RPMI7951 (cell line): ENCODE measurements at regions not wholly inside any gene's neighbourhood (a gene's known extent, or its start where the extent isn't known, plus 50 kb on each side); places are given as distances from the start of the nearest gene placed in this dataset.

Experiments
- DNase-seq: peaks from one replicate; pipeline ENCODE4 v3.0.0-alpha.2; 2012; ENCODE audit warnings: low read depth

- no peak for DNase-seq
Observed at GRCh38 chr12:89256060-89256459, 96.2 kb downstream of the DUSP6 start.

GRCh38 chr12:89253488-89253887 is 98.8 kb downstream of the DUSP6 start:
- DNase-seq, result no peak

GRCh38 chr12:89252284-89252683 is 100.0 kb downstream of the DUSP6 start:
- no peak for DNase-seq

- no peak for DNase-seq
Observed at GRCh38 chr12:89251342-89252271, 100.7 kb downstream of the DUSP6 start.

DNA sequence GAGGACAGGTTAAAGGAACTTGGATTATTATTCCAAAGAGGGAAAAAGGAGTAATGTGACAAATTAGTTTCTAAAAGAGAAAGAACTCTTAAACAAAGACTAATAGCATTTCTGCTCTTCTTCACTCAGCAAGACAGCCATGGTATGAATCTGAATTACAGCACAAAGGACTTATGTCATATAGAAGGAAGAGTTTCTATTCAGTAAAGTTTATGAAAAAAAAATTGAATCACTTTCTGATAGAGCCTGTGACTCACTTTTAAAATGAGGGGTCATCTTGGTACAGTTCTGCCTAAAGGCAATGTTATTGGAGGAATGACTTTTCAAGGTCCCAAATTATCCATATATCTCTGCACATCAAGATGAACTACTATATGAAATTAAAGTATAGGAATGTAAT is 101.7 kb downstream of the DUSP6 start:
- no peak for DNase-seq

- no peak for DNase-seq
Observed at GRCh38 chr12:89250213-89250612, 102.1 kb downstream of the DUSP6 start.

GRCh38 chr12:89247967-89248366 is 104.3 kb downstream of the DUSP6 start:
- DNase-seq, result peak; percentile 35

DNA sequence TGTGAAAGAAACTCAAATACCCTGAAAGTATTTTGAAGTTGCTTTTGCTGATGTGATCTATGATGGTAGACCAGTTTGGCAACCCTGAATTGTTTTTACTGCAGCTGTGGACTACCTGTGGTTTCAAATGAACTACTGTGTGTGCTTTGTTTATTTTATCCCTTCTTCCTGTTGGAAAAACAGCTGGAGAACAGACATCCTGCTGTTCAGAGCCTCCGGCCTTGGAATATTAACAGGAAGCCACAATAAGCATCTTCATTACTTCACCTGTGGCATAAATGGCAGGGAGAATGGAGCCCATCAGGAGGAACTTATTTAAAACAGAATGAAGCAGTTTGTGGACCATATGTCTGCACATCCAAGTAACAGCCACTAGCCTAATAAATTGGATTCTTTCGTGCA is 104.8 kb downstream of the DUSP6 start:
- DNase-seq, result peak; percentile 65

- no peak for DNase-seq
Observed at GRCh38 chr12:89245090-89245489, 107.2 kb downstream of the DUSP6 start.

DNA sequence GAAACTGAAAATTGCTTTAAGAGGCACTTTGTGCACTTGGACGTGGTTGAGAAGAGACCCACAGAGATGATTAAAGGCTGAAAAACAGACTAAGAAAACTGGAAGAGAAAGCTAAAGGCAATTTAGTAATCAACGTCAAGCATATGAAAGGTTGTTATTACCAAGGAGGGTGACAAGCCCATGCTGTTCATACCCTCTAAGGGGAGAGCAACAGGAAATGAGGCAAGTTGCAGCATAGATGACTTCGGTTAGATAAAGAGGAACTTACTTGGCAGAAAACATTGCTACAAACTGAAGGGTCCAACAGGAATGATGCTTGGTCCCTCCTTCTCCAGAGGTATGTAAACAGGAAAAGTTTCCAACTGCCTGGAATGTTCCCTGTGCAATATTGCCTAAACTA is 107.8 kb downstream of the DUSP6 start:
- DNase-seq, result no peak

DNA sequence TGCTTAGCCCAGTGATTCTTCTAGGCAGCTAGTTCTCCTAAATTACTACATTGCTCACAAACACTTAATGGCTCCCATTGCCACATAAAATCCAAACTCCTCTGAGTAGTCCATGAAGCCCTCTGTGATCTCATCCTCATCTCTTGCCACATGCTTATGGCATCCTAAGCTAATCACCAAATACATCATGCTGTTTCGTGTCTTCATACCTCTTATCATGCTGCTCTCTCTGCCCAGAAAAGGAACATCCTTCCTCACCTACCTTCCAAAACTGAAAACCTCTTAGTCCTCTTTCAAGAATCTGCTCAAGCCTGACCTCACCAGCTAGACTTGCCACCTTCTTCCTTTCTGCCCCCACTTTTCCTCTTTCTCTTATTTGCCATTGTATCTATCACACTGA is 108.5 kb downstream of the DUSP6 start:
- no peak for DNase-seq

DNA sequence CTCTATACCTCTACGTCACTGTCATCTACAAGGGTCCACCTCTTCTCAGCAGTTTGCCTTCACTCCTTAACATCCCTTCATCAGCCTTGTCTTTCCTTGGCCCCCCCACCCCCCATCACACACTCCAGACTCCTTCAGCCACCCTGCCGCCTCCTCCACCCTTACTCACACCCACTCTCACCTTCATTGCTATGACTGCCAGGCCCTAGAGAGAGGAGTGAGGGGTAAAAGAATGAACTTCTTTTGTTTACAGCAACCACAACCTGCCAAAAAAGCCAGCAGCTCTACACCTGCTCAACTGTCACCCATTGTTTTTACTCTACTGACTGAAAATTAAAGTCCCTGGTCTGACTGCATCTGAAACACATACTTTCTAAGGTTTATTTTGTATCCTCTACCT is 112.8 kb downstream of the DUSP6 start:
- no peak for DNase-seq

GRCh38 chr12:89238593-89238992 is 113.7 kb downstream of the DUSP6 start:
- DNase-seq, result no peak

GRCh38 chr12:89237763-89238162 is 114.5 kb downstream of the DUSP6 start:
- no peak for DNase-seq

GRCh38 chr12:89236748-89237383 is 115.4 kb downstream of the DUSP6 start:
- DNase-seq, result no peak

- peak; percentile 29 for DNase-seq
Observed at GRCh38 chr12:89236237-89236636, 116.1 kb downstream of the DUSP6 start.

DNA sequence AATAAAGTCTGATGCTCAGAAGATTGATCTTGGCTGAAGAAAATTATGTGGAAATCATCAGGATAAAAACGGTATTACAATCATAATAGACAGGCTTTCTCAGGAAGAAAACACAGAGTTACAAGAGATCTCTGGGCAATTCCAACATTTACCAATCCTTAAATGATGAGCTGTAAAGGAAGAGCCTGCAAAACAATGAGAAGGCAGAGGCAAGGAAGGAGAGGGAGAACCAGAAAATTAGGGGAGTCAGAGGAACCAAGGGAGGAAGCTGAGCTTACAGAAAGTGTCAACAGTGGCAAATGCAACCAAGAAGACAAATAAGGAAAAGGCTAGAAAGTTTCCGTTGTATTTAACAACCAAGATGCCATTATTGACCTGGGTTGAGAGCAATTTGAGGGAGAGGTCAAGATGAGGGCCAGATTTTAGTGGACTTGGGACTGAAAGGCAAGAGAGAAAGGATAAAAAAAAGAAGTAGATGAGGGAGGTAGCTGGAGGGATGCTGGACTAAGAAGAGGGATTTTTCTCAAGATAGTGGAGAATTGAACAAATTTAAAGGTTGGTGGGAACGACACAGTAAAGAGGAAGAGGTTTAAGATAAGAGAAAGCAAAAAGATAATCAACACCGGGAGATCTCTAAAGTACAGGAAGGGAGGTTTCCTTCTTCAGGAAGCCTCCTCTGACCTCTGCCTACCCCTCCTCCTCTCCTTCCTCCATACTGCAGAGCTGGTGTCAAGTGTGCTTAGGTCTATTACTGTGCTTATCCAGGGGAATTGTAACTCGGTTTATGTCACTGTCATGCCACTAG is 116.9 kb downstream of the DUSP6 start:
- no peak for DNase-seq

DNA sequence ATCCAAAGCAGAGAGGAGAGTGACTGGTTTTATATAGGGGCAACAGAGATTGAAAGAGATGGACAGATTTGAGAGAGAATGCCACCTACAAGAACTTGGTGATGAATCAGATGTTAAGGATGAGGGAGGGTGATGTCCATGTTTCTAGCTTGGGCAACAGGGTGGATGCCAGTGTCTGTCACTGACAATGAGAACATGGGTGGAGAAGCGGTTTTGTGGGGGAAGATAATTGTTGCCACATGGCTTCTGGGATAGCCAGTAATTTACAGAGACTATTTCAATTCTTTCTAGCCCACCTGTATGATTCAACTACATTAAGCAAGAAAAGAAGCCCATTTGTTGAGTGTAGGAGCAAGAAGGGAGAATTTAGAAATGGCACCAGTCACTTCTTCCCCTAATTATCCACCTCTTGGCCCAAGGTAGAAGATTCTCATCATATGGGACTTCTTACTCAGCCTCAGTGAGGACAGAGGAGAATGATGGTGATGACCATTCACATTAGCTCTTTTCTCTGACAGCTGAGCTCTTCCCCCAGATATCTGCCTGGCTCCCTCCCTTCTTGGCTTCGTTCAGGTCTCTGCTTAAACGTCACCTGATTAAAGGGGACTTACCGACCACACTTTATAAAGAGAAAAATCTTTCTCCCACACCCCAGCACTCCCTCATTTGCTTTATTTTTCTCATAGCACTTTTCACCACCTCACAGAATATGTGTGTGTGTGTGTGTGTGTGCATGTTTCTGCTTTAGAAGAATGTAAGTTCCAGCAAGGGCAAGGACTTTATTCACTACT is 117.8 kb downstream of the DUSP6 start:
- peak; percentile 26 for DNase-seq

GRCh38 chr12:89231686-89232085 is 120.6 kb downstream of the DUSP6 start:
- no peak for DNase-seq

DNA sequence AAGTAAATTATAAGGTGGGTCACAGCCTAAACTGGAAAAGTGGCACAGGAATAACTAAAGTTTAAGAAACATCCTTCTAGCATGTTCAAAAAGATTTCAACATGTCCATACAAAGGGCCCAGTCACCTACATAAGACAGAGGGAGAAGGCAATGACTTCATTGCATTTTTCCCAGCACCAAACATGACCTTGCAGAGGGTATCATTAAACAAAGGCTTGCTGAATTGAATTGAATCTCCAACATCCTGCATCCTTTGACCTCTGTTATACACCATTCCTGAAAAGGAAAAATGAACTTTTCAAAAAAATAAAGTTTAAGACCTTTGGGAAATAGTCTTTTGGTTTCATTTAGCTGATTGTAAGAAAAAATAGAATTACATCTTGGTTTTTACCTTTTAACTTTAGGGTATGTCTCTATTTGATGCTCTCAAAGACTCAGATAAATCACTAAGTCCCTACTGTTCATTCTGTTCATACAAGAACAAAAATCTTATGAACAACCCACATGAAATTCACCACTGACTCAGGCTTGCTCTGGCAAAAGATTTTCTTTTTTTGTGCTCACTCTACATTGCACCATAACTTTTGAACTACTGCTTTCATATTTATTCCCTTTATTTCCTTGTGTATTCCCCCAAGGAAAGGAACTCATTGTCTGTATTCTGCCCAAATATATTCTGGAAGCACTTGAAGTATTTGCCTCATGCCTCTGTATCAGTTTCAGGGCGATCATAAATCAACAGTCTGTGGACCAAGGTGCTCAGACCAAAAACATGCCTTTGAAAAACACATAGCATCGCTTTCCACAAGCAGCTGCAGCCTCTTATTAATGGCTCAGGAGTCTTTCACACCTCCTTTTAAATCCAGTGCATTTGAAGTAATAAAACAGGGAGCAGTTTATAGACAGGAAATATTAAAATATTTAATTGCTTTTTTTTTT is 121.7 kb downstream of the DUSP6 start:
- DNase-seq, result no peak
